ENCODE measurements at regions not wholly inside any gene's neighbourhood (a gene's known extent, or its start where the extent isn't known, plus 50 kb on each side); places are given as distances from the start of the nearest gene placed in this dataset.

DNA sequence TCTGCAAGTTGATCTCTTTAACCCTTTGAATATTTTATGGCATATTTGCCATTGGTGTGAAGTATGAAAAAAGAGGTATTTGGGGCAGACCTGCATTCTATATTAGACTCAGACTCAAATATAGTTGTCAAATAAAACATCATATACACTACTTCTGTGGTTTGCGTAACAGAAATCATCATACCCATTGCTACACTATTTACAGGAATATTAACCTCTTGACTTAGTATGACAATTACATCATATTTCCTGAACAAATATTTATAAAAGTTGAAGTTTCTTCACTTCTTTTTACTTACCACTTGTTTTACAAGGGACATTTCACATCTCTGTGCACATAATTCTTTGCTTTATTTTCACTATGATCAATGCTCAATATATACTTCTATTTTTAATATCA is 206.0 kb downstream of the HAO1 start:
- TF ChIP-seq TAF1 (IDR thresholded peaks at IDR 0.05; ENCODE audit: low read depth) (no peak), TCF12 (IDR thresholded peaks at IDR 0.05; ENCODE audit: low read depth) (no peak), RAD21 (IDR thresholded peaks at IDR 0.05; ENCODE audit: low read depth) (no peak)
